Hepatocyte (in vitro differentiated cells): ENCODE measurements at regions not wholly inside any gene's neighbourhood (a gene's known extent, or its start where the extent isn't known, plus 50 kb on each side); places are given as distances from the start of the nearest gene placed in this dataset.

ENCODE experiments used
- DNase-seq: peaks from one replicate; pipeline ENCODE4 v3.0.0-alpha.2; 2016; ENCODE audit warnings: low spot score
- H2AFZ ChIP-seq: fragments of 200-600 bp; sonication (generic); 2 replicates; pipeline ENCODE4 v1.6.0; 2016; ENCODE audit warnings: antibody characterized with exemption, mild to moderate bottlenecking
- H3K27ac ChIP-seq: fragments of 200-600 bp; sonication (generic); 2 replicates; pipeline ENCODE4 v1.5.1; 2016; ENCODE audit warnings: mild to moderate bottlenecking
- H3K27me3 ChIP-seq: fragments of 200-600 bp; sonication (generic); 2 replicates; pipeline ENCODE4 v1.6.1; 2016
- H3K36me3 ChIP-seq: fragments of 200-600 bp; sonication (generic); replicated peaks from 2 replicates; pipeline ENCODE4 v1.5.1; 2016; ENCODE audit warnings: low read depth; ENCODE audit not compliant: insufficient read depth
- H3K4me1 ChIP-seq: fragments of 200-600 bp; sonication (generic); 2 replicates; pipeline ENCODE4 v1.5.1; 2016; ENCODE audit warnings: mild to moderate bottlenecking, moderate library complexity; ENCODE audit not compliant: insufficient read depth
- H3K4me2 ChIP-seq: fragments of 200-600 bp; sonication (generic); 2 replicates; pipeline ENCODE4 v1.6.0; 2016
- H3K4me3 ChIP-seq: fragments of 200-600 bp; sonication (generic); 2 replicates; pipeline ENCODE4 v1.5.1; 2016; ENCODE audit warnings: mild to moderate bottlenecking
- H3K79me2 ChIP-seq: fragments of 200-600 bp; sonication (generic); 2 replicates; pipeline ENCODE4 v1.6.0; 2017; ENCODE audit warnings: mild to moderate bottlenecking
- H3K9me2 ChIP-seq: fragments of 200-600 bp; sonication (generic); replicated peaks from 2 replicates; pipeline ENCODE4 v1.6.0; 2017; ENCODE audit warnings: mild to moderate bottlenecking; ENCODE audit not compliant: insufficient read depth
- H3K9me3 ChIP-seq: fragments of 200-600 bp; sonication (generic); 2 replicates; pipeline ENCODE4 v1.5.1; 2016; ENCODE audit warnings: low read depth, mild to moderate bottlenecking
- H4K20me1 ChIP-seq: fragments of 200-600 bp; sonication (generic); 2 replicates; pipeline ENCODE4 v1.6.0; 2016; ENCODE audit warnings: mild to moderate bottlenecking; ENCODE audit not compliant: insufficient read depth, poor library complexity, severe bottlenecking
- EZH2 ChIP-seq: fragments of 200-600 bp; sonication (generic); IDR thresholded peaks from 2 replicates; pipeline ENCODE4 v1.6.1; 2016; ENCODE audit warnings: antibody characterized with exemption, mild to moderate bottlenecking, borderline replicate concordance
- EZH2phosphoT487 ChIP-seq: fragments of 200-600 bp; sonication (generic); IDR thresholded peaks from one replicate; pipeline ENCODE4 v1.6.1; 2018; ENCODE audit warnings: antibody characterized with exemption, mild to moderate bottlenecking, low read depth, moderate library complexity; ENCODE audit not compliant: unreplicated experiment, severe bottlenecking
- WGBS: methylation state at CpG from one replicate; pipeline ENCODE4 v1.1.6; 2016; ENCODE audit warnings: low lambda C conversion rate; ENCODE audit errors: missing lambda C conversion rate; 5-methylcytosine and 5-hydroxymethylcytosine counted together
- TF ChIP-seq, protein P1 (sequence below): fragments of 200-600 bp; sonication (generic); IDR thresholded peaks from 2 replicates; pipeline ENCODE4 v1.5.1; 2016; ENCODE audit warnings: antibody characterized with exemption, mild to moderate bottlenecking; ENCODE audit not compliant: poor library complexity

DNA sequence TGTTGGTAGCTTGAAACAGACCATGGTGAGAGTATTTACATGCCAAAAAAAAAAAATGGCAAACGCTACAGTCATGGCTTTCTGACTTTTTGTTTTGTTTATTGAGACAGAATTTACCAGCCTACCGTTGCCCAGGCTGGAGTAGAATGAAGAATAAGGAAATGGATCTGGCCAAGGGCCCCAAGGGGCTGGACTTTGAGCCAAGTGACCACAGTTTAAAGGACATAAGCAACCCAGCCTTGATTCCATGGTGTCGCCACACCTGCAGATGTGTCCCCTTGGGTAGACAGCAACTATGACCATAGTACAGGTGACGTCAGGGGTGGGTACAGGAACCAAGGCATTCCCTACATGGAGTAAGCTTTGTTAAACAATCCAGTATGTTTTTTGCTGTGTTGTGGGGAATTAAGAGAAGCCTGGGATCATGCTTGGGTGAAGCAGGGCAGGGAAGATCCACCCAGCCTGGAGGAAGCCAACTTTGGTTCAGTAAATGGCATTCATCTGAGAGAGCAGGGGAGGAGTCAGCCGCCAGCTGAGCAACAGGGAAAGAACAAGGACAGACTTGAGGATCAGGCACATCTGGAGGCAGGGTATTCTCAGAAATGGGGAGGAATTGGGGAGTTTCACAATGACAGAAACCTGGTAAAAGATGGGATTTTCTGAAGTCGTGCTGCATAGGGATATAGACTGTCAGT lies 110.3 kb upstream of the SH3BP4 start:
- no peaks in the 10 kb centered on the region for H3K36me3 ChIP-seq
- no peaks in the 10 kb centered on the region for H3K9me3 ChIP-seq
- 86% methylated on average over 6 of the region's 6 CpGs for WGBS
- peak overlapping the region; percentile 17 for H3K27ac ChIP-seq
- H2AFZ ChIP-seq, result no peak overlapping the region
- TF ChIP-seq EZH2phosphoT487, result no peak
- TF ChIP-seq EZH2, result no peak
- TF ChIP-seq, protein P1, sequence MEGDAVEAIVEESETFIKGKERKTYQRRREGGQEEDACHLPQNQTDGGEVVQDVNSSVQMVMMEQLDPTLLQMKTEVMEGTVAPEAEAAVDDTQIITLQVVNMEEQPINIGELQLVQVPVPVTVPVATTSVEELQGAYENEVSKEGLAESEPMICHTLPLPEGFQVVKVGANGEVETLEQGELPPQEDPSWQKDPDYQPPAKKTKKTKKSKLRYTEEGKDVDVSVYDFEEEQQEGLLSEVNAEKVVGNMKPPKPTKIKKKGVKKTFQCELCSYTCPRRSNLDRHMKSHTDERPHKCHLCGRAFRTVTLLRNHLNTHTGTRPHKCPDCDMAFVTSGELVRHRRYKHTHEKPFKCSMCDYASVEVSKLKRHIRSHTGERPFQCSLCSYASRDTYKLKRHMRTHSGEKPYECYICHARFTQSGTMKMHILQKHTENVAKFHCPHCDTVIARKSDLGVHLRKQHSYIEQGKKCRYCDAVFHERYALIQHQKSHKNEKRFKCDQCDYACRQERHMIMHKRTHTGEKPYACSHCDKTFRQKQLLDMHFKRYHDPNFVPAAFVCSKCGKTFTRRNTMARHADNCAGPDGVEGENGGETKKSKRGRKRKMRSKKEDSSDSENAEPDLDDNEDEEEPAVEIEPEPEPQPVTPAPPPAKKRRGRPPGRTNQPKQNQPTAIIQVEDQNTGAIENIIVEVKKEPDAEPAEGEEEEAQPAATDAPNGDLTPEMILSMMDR, result no peak
- DNase-seq, result no peak
- no peak overlapping the region for H3K4me3 ChIP-seq
- no peaks in the 10 kb centered on the region for H3K9me2 ChIP-seq
- no peaks in the 10 kb centered on the region for H4K20me1 ChIP-seq
- no peaks in the 10 kb centered on the region for H3K79me2 ChIP-seq
- peaks cover 19% of the 10 kb centered on the region for H3K4me1 ChIP-seq
- H3K27me3 ChIP-seq, result no peaks in the 10 kb centered on the region
- H3K4me2 ChIP-seq, result no peak overlapping the region

DNA sequence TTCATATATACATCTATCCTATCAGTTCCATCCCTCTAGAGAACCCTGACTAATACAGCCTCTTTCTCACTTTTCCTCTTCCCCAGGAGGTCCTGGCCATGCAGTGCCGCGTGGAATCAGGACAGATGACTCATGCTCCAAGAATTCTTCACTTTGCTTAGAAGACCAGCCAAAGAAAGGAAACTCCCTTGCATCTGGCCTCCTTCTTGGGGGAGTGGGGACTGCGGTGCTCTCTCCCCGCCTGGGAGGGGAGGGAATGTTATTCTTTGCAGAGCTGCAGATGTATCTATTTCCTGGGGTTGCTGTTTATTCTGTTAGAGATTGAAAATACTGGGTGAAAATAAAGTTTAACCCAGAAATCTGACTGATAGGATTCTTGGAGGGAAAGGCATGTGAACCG lies 111.5 kb upstream of the SH3BP4 start:
- Histone ChIP-seq H3K4me2 (peak overlapping the region; percentile 17), H3K27ac (peak overlapping the region; percentile 28), H3K27me3 (no peaks in the 10 kb centered on the region)

GRCh38 chr2:234839285-234839684 lies 112.5 kb upstream of the SH3BP4 start:
- no peak for DNase-seq
- H2AFZ ChIP-seq, result no peak overlapping the region
- H4K20me1 ChIP-seq, result no peaks in the 10 kb centered on the region
- no peak overlapping the region for H3K4me3 ChIP-seq
- no peaks in the 10 kb centered on the region for H3K36me3 ChIP-seq
- H3K4me1 ChIP-seq, result peaks cover 22% of the 10 kb centered on the region
- no peaks in the 10 kb centered on the region for H3K9me2 ChIP-seq
- 68% methylated on average over 4 of the region's 4 CpGs for WGBS
- H3K79me2 ChIP-seq, result no peaks in the 10 kb centered on the region
- no peaks in the 10 kb centered on the region for H3K9me3 ChIP-seq
- no peaks in the 10 kb centered on the region for H3K27me3 ChIP-seq
- TF ChIP-seq EZH2, result no peak
- TF ChIP-seq, protein P1, result no peak
- no peak for TF ChIP-seq EZH2phosphoT487
- peak overlapping the region; percentile 28 for H3K27ac ChIP-seq
- H3K4me2 ChIP-seq, result no peak overlapping the region

More for the DNA sequence above, 111.5 kb upstream of the SH3BP4 start:
- peaks cover 22% of the 10 kb centered on the region for H3K4me1 ChIP-seq
- no peaks in the 10 kb centered on the region for H3K9me2 ChIP-seq
- no peaks in the 10 kb centered on the region for H3K36me3 ChIP-seq
- peak; percentile 82 for DNase-seq
- H3K79me2 ChIP-seq, result no peaks in the 10 kb centered on the region
- WGBS, result 22% methylated on average over 5 of the region's 5 CpGs
- no peaks in the 10 kb centered on the region for H3K9me3 ChIP-seq
- H4K20me1 ChIP-seq, result no peaks in the 10 kb centered on the region
- no peak overlapping the region for H3K4me3 ChIP-seq
- TF ChIP-seq, protein P1, result no peak
- TF ChIP-seq EZH2phosphoT487 (no peak), EZH2 (no peak)
- no peak overlapping the region for H2AFZ ChIP-seq
